Chondrocyte (in vitro differentiated cells): ENCODE measurements at regions not wholly inside any gene's neighbourhood (a gene's known extent, or its start where the extent isn't known, plus 50 kb on each side); places are given as distances from the start of the nearest gene placed in this dataset.

Experiments
- DNase-seq: peaks from one replicate; pipeline ENCODE4 v3.0.0; 2021; ENCODE audit warnings: mixed read lengths, low spot score
- H3K27ac Mint-ChIP-seq: one replicate; pipeline ENCODE4 v1.8.0; 2021; ENCODE audit warnings: mild to moderate bottlenecking, moderate library complexity, mixed read lengths; ENCODE audit not compliant: unreplicated experiment
- H3K27me3 Mint-ChIP-seq: 2 replicates; pipeline ENCODE4 v1.8.0; 2021; ENCODE audit warnings: low read depth, mixed read lengths
- H3K36me3 Mint-ChIP-seq: 2 replicates; pipeline ENCODE4 v1.8.0; 2021; ENCODE audit warnings: low read depth, mixed read lengths
- H3K4me1 Mint-ChIP-seq: 2 replicates; pipeline ENCODE4 v1.8.0; 2021; ENCODE audit warnings: low read depth, mild to moderate bottlenecking, mixed read lengths
- H3K4me3 Mint-ChIP-seq: one replicate; pipeline ENCODE4 v1.8.0; 2021; ENCODE audit warnings: mild to moderate bottlenecking, moderate library complexity, mixed read lengths; ENCODE audit not compliant: unreplicated experiment
- H3K9me3 Mint-ChIP-seq: 2 replicates; pipeline ENCODE4 v1.8.0; 2021; ENCODE audit warnings: low read depth, mixed read lengths
- CTCF ChIP-seq: fragments of 200-600 bp; sonication (generic); IDR thresholded peaks from 2 replicates; pipeline ENCODE4 v1.5.0; 2021; ENCODE audit warnings: antibody characterized with exemption, mild to moderate bottlenecking, moderate library complexity

GRCh38 chr18:27668158-27668557 is 483.1 kb upstream of the CHST9 start:
- H3K36me3 Mint-ChIP-seq = no peaks in the 10 kb centered on the region
- H3K4me3 Mint-ChIP-seq = no peak overlapping the region
- H3K4me1 Mint-ChIP-seq = peaks cover 37% of the 10 kb centered on the region
- DNase-seq = no peak
- peak overlapping the region; percentile 84 for H3K27ac Mint-ChIP-seq
- H3K27me3 Mint-ChIP-seq = no peaks in the 10 kb centered on the region
- TF ChIP-seq CTCF = no peak
- no peaks in the 10 kb centered on the region for H3K9me3 Mint-ChIP-seq

GRCh38 chr18:27667064-27667463 is 482.0 kb upstream of the CHST9 start:
- DNase-seq = no peak
- H3K27ac Mint-ChIP-seq = no peak overlapping the region
- peaks cover 37% of the 10 kb centered on the region for H3K4me1 Mint-ChIP-seq
- no peaks in the 10 kb centered on the region for H3K27me3 Mint-ChIP-seq
- no peaks in the 10 kb centered on the region for H3K36me3 Mint-ChIP-seq
- no peak overlapping the region for H3K4me3 Mint-ChIP-seq
- no peak for TF ChIP-seq CTCF
- no peaks in the 10 kb centered on the region for H3K9me3 Mint-ChIP-seq

GRCh38 chr18:27666016-27666415 is 480.9 kb upstream of the CHST9 start:
- no peak for DNase-seq

GRCh38 chr18:27665264-27665799 is 480.2 kb upstream of the CHST9 start:
- Mint-ChIP-seq H3K9me3 (no peaks in the 10 kb centered on the region), H3K4me3 (no peak overlapping the region), H3K27ac (peak overlapping the region; percentile 14), H3K36me3 (no peaks in the 10 kb centered on the region), H3K27me3 (no peaks in the 10 kb centered on the region), H3K4me1 (peaks cover 37% of the 10 kb centered on the region)
- no peak for DNase-seq
- TF ChIP-seq CTCF = no peak

More at GRCh38 chr18:27666016-27666415, 480.9 kb upstream of the CHST9 start:
- Mint-ChIP-seq H3K9me3 (no peaks in the 10 kb centered on the region), H3K27ac (peak overlapping the region; percentile 14), H3K4me3 (no peak overlapping the region), H3K36me3 (no peaks in the 10 kb centered on the region), H3K27me3 (no peaks in the 10 kb centered on the region), H3K4me1 (peaks cover 37% of the 10 kb centered on the region)
- TF ChIP-seq CTCF = no peak

- H3K4me3 Mint-ChIP-seq = no peak overlapping the region
- no peaks in the 10 kb centered on the region for H3K27me3 Mint-ChIP-seq
- H3K27ac Mint-ChIP-seq = no peak overlapping the region
- H3K36me3 Mint-ChIP-seq = no peaks in the 10 kb centered on the region
- no peaks in the 10 kb centered on the region for H3K9me3 Mint-ChIP-seq
- DNase-seq = no peak
- peaks cover 41% of the 10 kb centered on the region for H3K4me1 Mint-ChIP-seq
- no peak for TF ChIP-seq CTCF
Observed at GRCh38 chr18:27662949-27663348, 477.8 kb upstream of the CHST9 start.
